Loucy (cell line): ENCODE measurements at regions not wholly inside any gene's neighbourhood (a gene's known extent, or its start where the extent isn't known, plus 50 kb on each side); places are given as distances from the start of the nearest gene placed in this dataset.

Experiments
- CTCF ChIP-seq: fragments of 200-600 bp; sonication (generic); conservative IDR thresholded peaks from 2 replicates; pipeline ENCODE4 v1.5.1; 2014; ENCODE audit warnings: mild to moderate bottlenecking, antibody characterized with exemption, low read length
- EZH2phosphoT487 ChIP-seq: fragments of 200-600 bp; IDR thresholded peaks from 2 replicates; pipeline ENCODE4 v1.6.1; 2018; ENCODE audit warnings: antibody characterized with exemption, mild to moderate bottlenecking, moderate library complexity, borderline replicate concordance

GRCh38 chr20:20765696-20766365, 53.4 kb upstream of the RALGAPA2 start:
- TF ChIP-seq CTCF, result no peak
- TF ChIP-seq EZH2phosphoT487, result no peak
